GM18505 (cell line): ENCODE measurements at regions not wholly inside any gene's neighbourhood (a gene's known extent, or its start where the extent isn't known, plus 50 kb on each side); places are given as distances from the start of the nearest gene placed in this dataset.

Source experiments
- ATAC-seq: cut with Tn5 transposase; IDR thresholded peaks from one replicate; pipeline ENCODE4 v1.9.1; 2021; ENCODE audit not compliant: unreplicated experiment
- POLR2A ChIP-seq: IDR thresholded peaks from 4 replicates; pipeline ENCODE4 v1.6.1; 2011; ENCODE audit warnings: borderline replicate concordance; ENCODE audit not compliant: insufficient read depth, insufficient read length; ENCODE audit errors: extremely low read depth

GRCh38 chr5:143495110-143495509, 91.6 kb upstream of the NR3C1 start:
- no peak for TF ChIP-seq POLR2A
- no peak for ATAC-seq

DNA sequence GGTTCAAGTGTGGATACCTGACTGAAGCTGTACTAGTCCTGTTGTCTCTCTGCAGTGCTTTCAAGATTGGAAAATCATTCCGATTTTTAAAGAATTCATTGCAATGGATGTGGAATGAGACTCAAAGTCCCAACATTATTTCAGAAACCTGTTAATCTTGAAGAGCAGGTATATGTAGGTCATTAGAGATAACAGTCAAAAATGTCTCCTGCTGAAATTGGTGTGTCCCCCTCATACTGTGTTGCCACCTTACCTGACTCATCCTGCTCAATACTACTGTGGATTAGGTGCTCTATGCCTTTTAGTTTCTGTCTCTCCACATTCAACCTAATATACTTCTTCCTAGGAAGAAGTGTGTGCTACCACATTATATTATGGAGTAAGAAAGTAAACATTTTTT, 91.1 kb upstream of the NR3C1 start:
- no peak for TF ChIP-seq POLR2A
- ATAC-seq: no peak

DNA sequence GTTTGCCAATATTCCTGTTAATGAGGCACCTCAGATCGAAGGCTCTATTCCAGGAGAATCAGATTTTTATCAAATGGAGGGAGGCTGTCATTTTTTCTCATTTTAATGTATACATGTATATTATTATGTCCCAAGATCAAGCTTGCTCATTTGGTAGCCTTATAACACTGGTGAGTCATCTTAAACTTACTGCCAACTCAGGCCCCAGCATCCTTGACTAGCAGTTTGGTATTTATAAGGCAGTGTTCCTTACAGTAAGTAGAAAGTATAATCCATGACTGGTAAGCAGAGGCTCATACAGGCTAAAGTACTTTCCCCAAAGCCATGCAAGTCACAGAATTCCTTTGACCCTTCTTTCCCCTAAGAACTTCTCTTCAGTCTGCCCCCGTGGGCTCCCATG, 90.7 kb upstream of the NR3C1 start:
- no peak for TF ChIP-seq POLR2A
- no peak for ATAC-seq

DNA sequence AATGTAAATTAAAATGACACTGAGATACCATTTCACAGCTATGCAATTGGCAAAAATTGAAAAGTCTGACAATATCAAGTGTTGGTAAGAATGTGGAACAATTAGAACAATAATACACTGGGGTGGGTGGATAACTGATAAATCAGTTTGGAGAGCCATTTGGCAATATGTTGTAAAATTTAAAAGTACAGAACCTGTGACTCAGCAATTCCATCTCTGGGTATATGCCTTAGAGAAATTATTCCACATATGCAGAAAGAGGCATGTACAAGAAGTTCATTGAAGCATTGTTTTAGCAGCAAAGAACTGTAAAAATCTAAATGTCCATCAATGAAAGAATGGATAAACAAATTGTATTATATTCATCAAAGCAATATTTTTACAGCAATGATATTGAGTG, 89.3 kb upstream of the NR3C1 start:
- no peak for TF ChIP-seq POLR2A
- no peak for ATAC-seq

DNA sequence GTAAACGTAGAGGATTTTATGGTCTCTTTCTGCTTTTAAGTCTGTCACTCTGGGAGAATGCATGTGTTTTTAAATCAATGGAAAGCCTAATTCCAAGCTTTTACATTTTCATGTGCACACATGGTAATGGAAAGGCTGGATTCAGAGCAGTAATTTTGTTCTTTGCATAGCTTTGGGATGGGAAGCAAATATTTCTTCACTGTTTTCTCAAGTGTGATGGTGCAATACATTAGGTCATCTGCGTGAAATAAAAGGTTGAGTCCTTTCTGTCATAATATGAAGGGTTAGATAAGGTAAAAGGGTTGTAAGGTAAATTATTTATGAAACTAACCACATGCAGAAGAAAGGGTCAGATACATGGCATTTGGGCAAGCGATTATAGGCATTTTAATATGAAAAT, 88.2 kb upstream of the NR3C1 start:
- TF ChIP-seq POLR2A: no peak
- no peak for ATAC-seq

- ATAC-seq: no peak
Observed at GRCh38 chr5:143488381-143488780, 84.9 kb upstream of the NR3C1 start.

DNA sequence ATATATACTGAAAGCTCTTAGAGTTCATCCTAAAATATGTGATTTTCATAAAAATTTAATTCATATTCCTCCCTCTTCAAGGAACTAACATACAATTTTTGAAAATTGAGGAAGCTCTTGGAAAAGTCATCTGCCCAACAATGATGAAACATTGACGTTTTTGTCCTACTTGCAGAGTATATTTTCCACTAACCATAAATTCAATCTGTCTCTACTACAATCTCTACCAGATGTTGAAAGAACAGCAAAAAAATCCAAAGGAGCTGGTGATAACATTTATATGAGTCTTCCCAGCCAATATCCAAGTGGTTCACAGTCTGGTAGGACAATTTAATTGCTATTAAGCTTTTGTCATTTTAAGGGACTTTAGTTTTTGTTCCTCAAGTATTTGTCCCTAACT, 81.1 kb upstream of the NR3C1 start:
- no peak for TF ChIP-seq POLR2A
- ATAC-seq: no peak

More at GRCh38 chr5:143488381-143488780, 84.9 kb upstream of the NR3C1 start:
- TF ChIP-seq POLR2A: no peak

GRCh38 chr5:143481697-143482531, 78.4 kb upstream of the NR3C1 start:
- TF ChIP-seq POLR2A: no peak
- no peak for ATAC-seq

- TF ChIP-seq POLR2A: no peak
- ATAC-seq: no peak
Observed at GRCh38 chr5:143480001-143480400, 76.5 kb upstream of the NR3C1 start.

DNA sequence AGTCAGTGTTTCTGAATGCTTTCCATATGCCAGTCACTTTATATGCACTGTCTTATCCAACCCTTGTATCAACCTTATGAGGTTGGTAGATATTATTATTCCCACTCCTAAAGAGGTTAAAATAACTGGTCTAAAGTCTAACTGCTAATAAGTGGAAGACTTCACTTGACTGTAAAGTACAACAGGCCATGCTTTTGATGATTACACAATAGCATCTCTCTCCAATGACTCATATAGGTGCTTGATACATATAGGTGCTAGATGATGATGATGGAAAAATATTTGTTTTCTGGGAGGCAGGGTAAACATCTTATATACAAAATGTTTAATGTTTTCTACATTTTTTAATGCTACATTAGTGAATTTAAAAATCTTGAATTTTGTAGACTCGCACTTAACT, 75.9 kb upstream of the NR3C1 start:
- no peak for ATAC-seq
- TF ChIP-seq POLR2A: no peak

GRCh38 chr5:143476601-143477211, 73.2 kb upstream of the NR3C1 start:
- TF ChIP-seq POLR2A: no peak
- no peak for ATAC-seq

GRCh38 chr5:143474616-143475015, 71.1 kb upstream of the NR3C1 start:
- TF ChIP-seq POLR2A: no peak
- no peak for ATAC-seq

DNA sequence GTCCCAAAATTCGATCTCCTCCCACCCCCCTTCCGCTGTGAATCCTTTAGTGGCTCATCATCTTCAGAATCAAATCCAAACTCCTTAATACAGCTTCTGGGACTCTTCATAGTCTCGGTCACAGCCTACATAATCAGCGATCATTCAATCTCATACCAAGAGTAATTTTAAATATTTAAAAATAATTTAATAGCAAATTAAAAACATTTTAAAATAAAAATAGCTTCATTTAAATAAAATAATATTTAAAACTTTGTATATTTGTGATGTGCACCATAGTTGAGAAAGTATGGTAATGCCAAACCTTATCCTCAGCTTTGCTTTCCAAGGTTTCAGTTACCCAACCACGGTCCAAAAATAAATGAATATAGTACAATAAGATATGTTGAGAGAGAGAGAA, 70.0 kb upstream of the NR3C1 start:
- ATAC-seq: no peak
- no peak for TF ChIP-seq POLR2A

- TF ChIP-seq POLR2A: no peak
- ATAC-seq: no peak
Observed at GRCh38 chr5:143472576-143472975, 69.1 kb upstream of the NR3C1 start.

DNA sequence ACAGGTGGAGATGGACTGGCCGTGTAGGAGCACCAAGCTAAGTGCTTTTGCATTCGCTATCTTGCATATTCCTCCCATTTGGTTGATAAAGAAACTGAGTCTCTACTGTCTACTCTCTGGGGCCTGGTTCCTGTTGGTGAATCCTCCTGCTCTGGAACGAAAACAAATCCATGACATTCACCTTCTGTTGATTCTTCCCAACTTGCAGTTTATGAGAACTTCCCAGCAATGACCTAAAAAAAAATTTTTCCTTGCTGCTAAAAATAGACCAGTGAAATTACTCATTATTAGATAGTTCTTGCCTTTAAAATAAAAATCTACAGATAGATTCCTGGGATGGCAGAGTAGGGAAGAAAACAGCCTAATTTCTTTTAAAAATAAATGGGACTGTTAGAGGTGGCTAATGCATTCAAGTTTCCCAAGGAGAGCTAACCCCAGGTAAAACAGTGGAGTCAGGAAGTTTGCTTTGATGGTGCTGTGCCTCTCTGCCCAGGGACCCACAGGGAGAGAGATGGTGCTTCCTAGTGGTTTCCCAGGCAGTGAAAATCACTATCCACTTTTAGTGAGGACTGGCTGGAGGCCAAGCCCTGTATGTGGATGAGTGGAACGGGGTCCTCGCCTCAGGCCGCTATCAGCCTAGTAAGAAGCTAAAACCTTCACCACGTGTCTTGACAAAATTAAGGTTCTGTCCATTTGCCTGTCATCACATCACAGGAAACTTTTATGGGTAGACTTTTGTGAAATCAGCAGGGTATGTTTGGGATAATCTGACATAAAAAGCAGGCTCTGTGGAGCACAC, 68.4 kb upstream of the NR3C1 start:
- TF ChIP-seq POLR2A: no peak
- ATAC-seq: no peak
